ENCODE measurements at regions not wholly inside any gene's neighbourhood (a gene's known extent, or its start where the extent isn't known, plus 50 kb on each side); places are given as distances from the start of the nearest gene placed in this dataset.

DNA sequence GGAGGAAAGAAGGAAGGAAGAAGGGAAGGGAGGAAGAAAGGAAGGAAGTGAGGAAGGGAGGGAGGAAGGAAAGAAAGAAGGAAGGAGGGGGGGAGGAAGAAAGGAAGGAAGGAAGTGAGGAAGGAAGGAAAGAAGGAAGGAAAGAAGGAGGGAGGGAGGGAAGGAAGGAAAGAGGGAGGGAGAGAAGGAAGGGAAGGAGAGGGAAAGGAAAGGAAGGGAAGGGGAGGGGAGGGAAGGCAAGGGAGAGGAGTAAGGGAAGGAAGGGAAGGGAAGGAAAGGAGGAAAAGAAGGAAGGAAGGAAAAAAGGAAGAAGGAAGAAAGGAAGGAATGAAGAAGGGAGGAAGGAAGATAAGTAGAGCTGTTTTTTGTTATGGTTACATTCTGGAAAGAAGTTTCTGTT lies 141.2 kb downstream of the LRRC3B start:
- Mint-ChIP-seq H3K36me3 (no peaks in the 10 kb centered on the region), H3K27me3 (ENCODE audit: low read depth) (no peaks in the 10 kb centered on the region), H3K27ac (no peak overlapping the region), H3K4me1 (no peaks in the 10 kb centered on the region), H3K4me3 (no peak overlapping the region), H3K9me3 (no peaks in the 10 kb centered on the region)
- TF ChIP-seq, protein P1, sequence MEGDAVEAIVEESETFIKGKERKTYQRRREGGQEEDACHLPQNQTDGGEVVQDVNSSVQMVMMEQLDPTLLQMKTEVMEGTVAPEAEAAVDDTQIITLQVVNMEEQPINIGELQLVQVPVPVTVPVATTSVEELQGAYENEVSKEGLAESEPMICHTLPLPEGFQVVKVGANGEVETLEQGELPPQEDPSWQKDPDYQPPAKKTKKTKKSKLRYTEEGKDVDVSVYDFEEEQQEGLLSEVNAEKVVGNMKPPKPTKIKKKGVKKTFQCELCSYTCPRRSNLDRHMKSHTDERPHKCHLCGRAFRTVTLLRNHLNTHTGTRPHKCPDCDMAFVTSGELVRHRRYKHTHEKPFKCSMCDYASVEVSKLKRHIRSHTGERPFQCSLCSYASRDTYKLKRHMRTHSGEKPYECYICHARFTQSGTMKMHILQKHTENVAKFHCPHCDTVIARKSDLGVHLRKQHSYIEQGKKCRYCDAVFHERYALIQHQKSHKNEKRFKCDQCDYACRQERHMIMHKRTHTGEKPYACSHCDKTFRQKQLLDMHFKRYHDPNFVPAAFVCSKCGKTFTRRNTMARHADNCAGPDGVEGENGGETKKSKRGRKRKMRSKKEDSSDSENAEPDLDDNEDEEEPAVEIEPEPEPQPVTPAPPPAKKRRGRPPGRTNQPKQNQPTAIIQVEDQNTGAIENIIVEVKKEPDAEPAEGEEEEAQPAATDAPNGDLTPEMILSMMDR (IDR thresholded peaks at IDR 0.05; ENCODE audit: unreplicated experiment) = no peak
- no peak for DNase-seq (ENCODE audit: low spot score in 2 of 2, unreplicated experiment in 2 of 2)

DNA sequence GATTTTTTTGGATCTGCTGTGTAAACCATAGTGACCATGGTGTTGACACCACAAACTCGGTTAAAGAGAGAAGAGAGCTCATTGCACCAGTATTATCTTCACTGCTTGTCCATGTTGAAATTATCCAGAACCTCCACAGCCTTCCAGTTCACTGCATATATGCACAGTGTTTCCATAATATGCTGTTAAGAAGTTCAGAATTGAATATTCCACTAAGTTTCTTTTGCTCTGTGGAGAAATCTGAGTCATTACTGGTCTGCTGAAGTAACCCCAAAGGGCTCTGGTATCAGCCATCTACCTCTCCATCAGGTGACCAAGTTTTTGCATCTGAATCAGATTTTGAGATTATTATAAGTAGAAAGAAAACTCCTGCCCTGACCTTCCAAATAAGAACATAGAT lies 143.5 kb downstream of the LRRC3B start:
- no peaks in the 10 kb centered on the region for H3K27me3 Mint-ChIP-seq (ENCODE audit: low read depth)
- no peak overlapping the region for H3K27ac Mint-ChIP-seq
- H3K36me3 Mint-ChIP-seq = no peaks in the 10 kb centered on the region
- H3K4me3 Mint-ChIP-seq = no peak overlapping the region
- DNase-seq (ENCODE audit: low spot score in 2 of 2, unreplicated experiment in 2 of 2) = no peak
- TF ChIP-seq, protein P1 (IDR thresholded peaks at IDR 0.05; ENCODE audit: unreplicated experiment) = no peak
- H3K4me1 Mint-ChIP-seq = peaks cover 6% of the 10 kb centered on the region
- H3K9me3 Mint-ChIP-seq = no peaks in the 10 kb centered on the region

DNA sequence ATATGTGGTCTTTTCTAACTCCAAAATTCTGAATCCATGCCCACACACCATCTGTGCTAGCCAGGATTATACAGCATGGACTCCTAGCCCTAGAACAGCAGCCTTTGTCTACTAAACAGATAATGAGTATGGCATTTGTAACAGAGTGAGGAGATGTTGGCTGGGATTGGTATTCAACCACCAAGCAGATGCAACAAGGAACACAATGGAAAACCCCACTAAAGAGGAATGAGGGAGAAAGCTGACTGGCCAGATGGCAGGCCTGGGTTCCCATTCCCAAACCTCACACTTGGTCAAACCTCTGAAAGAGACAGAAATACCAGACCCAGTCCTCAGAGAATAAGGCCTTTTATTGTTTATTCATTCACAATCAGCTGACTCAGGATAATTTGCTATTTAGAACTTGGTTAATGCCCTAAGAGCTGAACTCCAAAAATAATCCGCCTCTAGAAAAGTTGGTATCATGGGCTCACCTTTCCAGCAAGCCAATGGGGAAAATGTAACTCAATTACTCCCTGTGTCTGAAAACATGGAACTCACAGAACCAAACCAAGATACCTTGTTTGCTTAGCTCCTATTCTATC lies 145.6 kb downstream of the LRRC3B start:
- H3K9me3 Mint-ChIP-seq = no peaks in the 10 kb centered on the region
- no peaks in the 10 kb centered on the region for H3K27me3 Mint-ChIP-seq (ENCODE audit: low read depth)
- no peak overlapping the region for H3K27ac Mint-ChIP-seq
- DNase-seq (ENCODE audit: low spot score in 2 of 2, unreplicated experiment in 2 of 2) = no peak
- TF ChIP-seq, protein P1 (IDR thresholded peaks at IDR 0.05; ENCODE audit: unreplicated experiment) = no peak
- H3K4me3 Mint-ChIP-seq = no peak overlapping the region
- no peaks in the 10 kb centered on the region for H3K36me3 Mint-ChIP-seq
- H3K4me1 Mint-ChIP-seq = peaks cover 9% of the 10 kb centered on the region

DNA sequence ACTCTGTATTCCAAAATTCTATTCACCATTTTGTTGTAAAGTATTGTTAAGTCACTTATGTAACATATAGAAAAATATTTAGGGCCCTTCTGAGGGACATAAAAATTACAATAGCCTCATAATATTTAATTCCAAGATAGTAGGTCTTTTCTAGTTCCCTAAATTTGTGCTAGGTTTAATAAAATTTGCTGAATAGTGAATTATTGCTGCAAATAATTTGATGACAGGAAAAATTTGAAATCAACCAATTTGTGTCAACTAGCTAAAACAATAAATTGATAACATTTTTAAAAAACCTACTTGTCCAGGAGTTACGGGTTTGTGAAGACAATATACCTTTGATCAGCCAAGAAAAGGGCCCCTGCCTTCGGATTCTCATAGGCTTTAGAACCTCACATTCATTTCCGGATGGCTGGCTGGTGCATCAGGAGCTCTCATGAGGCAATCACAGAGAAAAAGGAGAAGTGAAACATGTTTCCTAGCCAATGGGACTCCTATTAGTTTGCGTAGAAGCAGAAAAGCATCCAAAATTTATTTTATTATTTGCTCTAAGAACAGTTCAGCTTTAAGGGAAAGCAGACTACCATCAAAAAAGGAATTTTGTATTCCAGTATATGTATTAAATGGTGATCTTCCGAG lies 177.2 kb downstream of the LRRC3B start:
- Mint-ChIP-seq H3K27ac (no peak overlapping the region), H3K4me3 (no peak overlapping the region), H3K4me1 (no peaks in the 10 kb centered on the region), H3K27me3 (ENCODE audit: low read depth) (peaks cover 2% of the 10 kb centered on the region), H3K9me3 (no peaks in the 10 kb centered on the region), H3K36me3 (no peaks in the 10 kb centered on the region)
- TF ChIP-seq, protein P1 (IDR thresholded peaks at IDR 0.05; ENCODE audit: unreplicated experiment) = no peak
- no peak for DNase-seq (ENCODE audit: low spot score in 2 of 2, unreplicated experiment in 2 of 2)

DNA sequence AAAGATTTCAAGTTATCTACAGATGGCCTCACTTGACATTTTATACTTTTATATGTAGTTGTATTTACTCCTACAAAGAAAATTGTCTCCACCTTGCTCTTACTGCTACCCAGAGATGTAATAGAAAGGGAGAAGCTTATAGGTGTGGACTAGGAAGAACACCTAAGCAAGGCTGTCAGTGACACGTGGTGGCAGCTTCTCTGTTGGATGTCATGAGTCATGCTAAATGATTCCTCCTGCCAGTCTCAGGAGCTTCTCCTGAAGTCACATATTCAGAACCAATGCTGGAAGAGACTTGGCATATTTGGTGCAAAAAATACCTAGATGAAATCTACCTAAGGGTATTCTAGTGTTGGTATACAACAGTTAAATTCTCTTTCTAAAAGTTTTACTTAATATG lies 184.7 kb downstream of the LRRC3B start:
- H3K4me1 Mint-ChIP-seq = no peaks in the 10 kb centered on the region

More for the DNA sequence above, 184.7 kb downstream of the LRRC3B start:
- Mint-ChIP-seq H3K9me3 (peaks cover under 1% of the 10 kb centered on the region), H3K27me3 (ENCODE audit: low read depth) (no peaks in the 10 kb centered on the region), H3K27ac (no peak overlapping the region), H3K4me3 (no peak overlapping the region), H3K36me3 (no peaks in the 10 kb centered on the region)
- TF ChIP-seq, protein P1 (IDR thresholded peaks at IDR 0.05; ENCODE audit: unreplicated experiment) = no peak
- no peak for DNase-seq (ENCODE audit: low spot score in 2 of 2, unreplicated experiment in 2 of 2)
